PC-3 (cell line): ENCODE measurements at regions not wholly inside any gene's neighbourhood (a gene's known extent, or its start where the extent isn't known, plus 50 kb on each side); places are given as distances from the start of the nearest gene placed in this dataset.

Experiments used
- EZH2 ChIP-seq: fragments of 300-600 bp; sonication (generic); IDR thresholded peaks from one replicate; pipeline ENCODE4 v1.6.1; 2017; ENCODE audit warnings: antibody characterized with exemption, mild to moderate bottlenecking, low read length; ENCODE audit not compliant: unreplicated experiment
- TF ChIP-seq, protein P1 (sequence below): fragments of 300-600 bp; sonication (generic); conservative IDR thresholded peaks from 2 replicates; pipeline ENCODE4 v1.5.1; 2017; ENCODE audit warnings: antibody characterized with exemption, low read depth, mild to moderate bottlenecking, low read length

DNA sequence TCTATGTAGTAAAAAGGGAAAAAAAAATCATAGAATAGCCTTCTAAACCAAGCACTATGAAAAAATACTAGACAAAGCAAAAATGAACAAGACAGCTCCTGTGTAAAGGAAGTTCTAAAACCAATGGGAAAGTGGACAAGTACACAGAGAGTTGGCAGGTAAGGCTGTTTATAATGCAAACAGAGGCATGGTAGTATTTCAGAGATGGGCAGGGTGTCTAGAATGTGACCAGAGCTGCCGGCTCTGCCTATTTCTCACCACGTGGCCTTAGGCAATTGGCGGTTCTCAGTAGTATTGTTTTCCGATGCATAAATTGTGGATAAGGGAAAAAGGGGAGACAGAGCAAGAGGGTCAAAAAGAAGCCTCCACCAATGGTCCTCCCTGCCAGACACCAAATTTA is 173.6 kb downstream of the ANKRD30B start:
- TF ChIP-seq, protein P1, sequence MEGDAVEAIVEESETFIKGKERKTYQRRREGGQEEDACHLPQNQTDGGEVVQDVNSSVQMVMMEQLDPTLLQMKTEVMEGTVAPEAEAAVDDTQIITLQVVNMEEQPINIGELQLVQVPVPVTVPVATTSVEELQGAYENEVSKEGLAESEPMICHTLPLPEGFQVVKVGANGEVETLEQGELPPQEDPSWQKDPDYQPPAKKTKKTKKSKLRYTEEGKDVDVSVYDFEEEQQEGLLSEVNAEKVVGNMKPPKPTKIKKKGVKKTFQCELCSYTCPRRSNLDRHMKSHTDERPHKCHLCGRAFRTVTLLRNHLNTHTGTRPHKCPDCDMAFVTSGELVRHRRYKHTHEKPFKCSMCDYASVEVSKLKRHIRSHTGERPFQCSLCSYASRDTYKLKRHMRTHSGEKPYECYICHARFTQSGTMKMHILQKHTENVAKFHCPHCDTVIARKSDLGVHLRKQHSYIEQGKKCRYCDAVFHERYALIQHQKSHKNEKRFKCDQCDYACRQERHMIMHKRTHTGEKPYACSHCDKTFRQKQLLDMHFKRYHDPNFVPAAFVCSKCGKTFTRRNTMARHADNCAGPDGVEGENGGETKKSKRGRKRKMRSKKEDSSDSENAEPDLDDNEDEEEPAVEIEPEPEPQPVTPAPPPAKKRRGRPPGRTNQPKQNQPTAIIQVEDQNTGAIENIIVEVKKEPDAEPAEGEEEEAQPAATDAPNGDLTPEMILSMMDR = no peak
- no peak for TF ChIP-seq EZH2
